ENCODE measurements at regions not wholly inside any gene's neighbourhood (a gene's known extent, or its start where the extent isn't known, plus 50 kb on each side); places are given as distances from the start of the nearest gene placed in this dataset.

GRCh38 chr1:228992044-228992443 is 256.8 kb downstream of the RHOU start:
- H3K4me1 ChIP-seq (ENCODE audit: control insufficient read depth in 2 of 2, insufficient read depth in 2 of 2, low read length in 2 of 2), result no peaks in the 10 kb centered on the region
- H3K9me3 ChIP-seq (ENCODE audit: control insufficient read depth in 2 of 2, low read length in 2 of 2), result no peaks in the 10 kb centered on the region
- no peaks in the 10 kb centered on the region for H3K36me3 ChIP-seq (ENCODE audit: control insufficient read depth in 2 of 2, insufficient read depth in 2 of 2, low read length in 2 of 2)
- H3K4me3 ChIP-seq (ENCODE audit: low read length in 2 of 2), result no peak overlapping the region
- H3K27me3 ChIP-seq (ENCODE audit: control insufficient read depth in 2 of 2, insufficient read depth in 2 of 2, low read length in 2 of 2), result no peaks in the 10 kb centered on the region
- no peak overlapping the region for H3K27ac ChIP-seq (ENCODE audit: low read depth in 2 of 2, low read length in 2 of 2)
- no peak overlapping the region for H3K9ac ChIP-seq (ENCODE audit: low read depth in 1 of 2, low read length in 2 of 2)

GRCh38 chr1:228992907-228993535 is 257.7 kb downstream of the RHOU start:
- Histone ChIP-seq H3K27ac (ENCODE audit: low read depth in 2 of 2, low read length in 2 of 2) (no peak overlapping the region), H3K36me3 (ENCODE audit: control insufficient read depth in 2 of 2, insufficient read depth in 2 of 2, low read length in 2 of 2) (no peaks in the 10 kb centered on the region), H3K9me3 (ENCODE audit: control insufficient read depth in 2 of 2, low read length in 2 of 2) (no peaks in the 10 kb centered on the region), H3K27me3 (ENCODE audit: control insufficient read depth in 2 of 2, insufficient read depth in 2 of 2, low read length in 2 of 2) (no peaks in the 10 kb centered on the region), H3K9ac (ENCODE audit: low read depth in 1 of 2, low read length in 2 of 2) (no peak overlapping the region), H3K4me3 (ENCODE audit: low read length in 2 of 2) (no peak overlapping the region), H3K4me1 (ENCODE audit: control insufficient read depth in 2 of 2, insufficient read depth in 2 of 2, low read length in 2 of 2) (no peaks in the 10 kb centered on the region)

GRCh38 chr1:228994676-228995594 is 259.7 kb downstream of the RHOU start:
- no peak overlapping the region for H3K27ac ChIP-seq (ENCODE audit: low read depth in 2 of 2, low read length in 2 of 2)
- no peaks in the 10 kb centered on the region for H3K4me1 ChIP-seq (ENCODE audit: control insufficient read depth in 2 of 2, insufficient read depth in 2 of 2, low read length in 2 of 2)

GRCh38 chr1:228996281-228996680 is 261.0 kb downstream of the RHOU start:
- H3K4me1 ChIP-seq (ENCODE audit: control insufficient read depth in 2 of 2, insufficient read depth in 2 of 2, low read length in 2 of 2), result no peaks in the 10 kb centered on the region
- H3K27ac ChIP-seq (ENCODE audit: low read depth in 2 of 2, low read length in 2 of 2), result no peak overlapping the region
- H3K9ac ChIP-seq (ENCODE audit: low read depth in 1 of 2, low read length in 2 of 2), result no peak overlapping the region
- no peaks in the 10 kb centered on the region for H3K36me3 ChIP-seq (ENCODE audit: control insufficient read depth in 2 of 2, insufficient read depth in 2 of 2, low read length in 2 of 2)
- no peaks in the 10 kb centered on the region for H3K27me3 ChIP-seq (ENCODE audit: control insufficient read depth in 2 of 2, insufficient read depth in 2 of 2, low read length in 2 of 2)
- H3K9me3 ChIP-seq (ENCODE audit: control insufficient read depth in 2 of 2, low read length in 2 of 2), result no peaks in the 10 kb centered on the region
- H3K4me3 ChIP-seq (ENCODE audit: low read length in 2 of 2), result no peak overlapping the region

More at GRCh38 chr1:228994676-228995594, 259.7 kb downstream of the RHOU start:
- Histone ChIP-seq H3K4me3 (ENCODE audit: low read length in 2 of 2) (no peak overlapping the region), H3K9ac (ENCODE audit: low read depth in 1 of 2, low read length in 2 of 2) (no peak overlapping the region), H3K9me3 (ENCODE audit: control insufficient read depth in 2 of 2, low read length in 2 of 2) (no peaks in the 10 kb centered on the region), H3K27me3 (ENCODE audit: control insufficient read depth in 2 of 2, insufficient read depth in 2 of 2, low read length in 2 of 2) (no peaks in the 10 kb centered on the region), H3K36me3 (ENCODE audit: control insufficient read depth in 2 of 2, insufficient read depth in 2 of 2, low read length in 2 of 2) (no peaks in the 10 kb centered on the region)

- Histone ChIP-seq H3K36me3 (ENCODE audit: control insufficient read depth in 2 of 2, insufficient read depth in 2 of 2, low read length in 2 of 2) (no peaks in the 10 kb centered on the region), H3K9me3 (ENCODE audit: control insufficient read depth in 2 of 2, low read length in 2 of 2) (no peaks in the 10 kb centered on the region), H3K4me1 (ENCODE audit: control insufficient read depth in 2 of 2, insufficient read depth in 2 of 2, low read length in 2 of 2) (no peaks in the 10 kb centered on the region), H3K27me3 (ENCODE audit: control insufficient read depth in 2 of 2, insufficient read depth in 2 of 2, low read length in 2 of 2) (no peaks in the 10 kb centered on the region), H3K27ac (ENCODE audit: low read depth in 2 of 2, low read length in 2 of 2) (no peak overlapping the region), H3K4me3 (ENCODE audit: low read length in 2 of 2) (no peak overlapping the region), H3K9ac (ENCODE audit: low read depth in 1 of 2, low read length in 2 of 2) (no peak overlapping the region)
Measured at GRCh38 chr1:228997721-228998144, 262.5 kb downstream of the RHOU start.

GRCh38 chr1:228998179-228998578 is 262.9 kb downstream of the RHOU start:
- Histone ChIP-seq H3K27ac (ENCODE audit: low read depth in 2 of 2, low read length in 2 of 2) (no peak overlapping the region), H3K9ac (ENCODE audit: low read depth in 1 of 2, low read length in 2 of 2) (no peak overlapping the region), H3K4me1 (ENCODE audit: control insufficient read depth in 2 of 2, insufficient read depth in 2 of 2, low read length in 2 of 2) (no peaks in the 10 kb centered on the region), H3K4me3 (ENCODE audit: low read length in 2 of 2) (no peak overlapping the region), H3K36me3 (ENCODE audit: control insufficient read depth in 2 of 2, insufficient read depth in 2 of 2, low read length in 2 of 2) (no peaks in the 10 kb centered on the region), H3K27me3 (ENCODE audit: control insufficient read depth in 2 of 2, insufficient read depth in 2 of 2, low read length in 2 of 2) (no peaks in the 10 kb centered on the region), H3K9me3 (ENCODE audit: control insufficient read depth in 2 of 2, low read length in 2 of 2) (no peaks in the 10 kb centered on the region)

GRCh38 chr1:228999446-229000170 is 264.3 kb downstream of the RHOU start:
- Histone ChIP-seq H3K27me3 (ENCODE audit: control insufficient read depth in 2 of 2, insufficient read depth in 2 of 2, low read length in 2 of 2) (no peaks in the 10 kb centered on the region), H3K27ac (ENCODE audit: low read depth in 2 of 2, low read length in 2 of 2) (no peak overlapping the region), H3K9me3 (ENCODE audit: control insufficient read depth in 2 of 2, low read length in 2 of 2) (no peaks in the 10 kb centered on the region), H3K36me3 (ENCODE audit: control insufficient read depth in 2 of 2, insufficient read depth in 2 of 2, low read length in 2 of 2) (no peaks in the 10 kb centered on the region), H3K9ac (ENCODE audit: low read depth in 1 of 2, low read length in 2 of 2) (no peak overlapping the region), H3K4me1 (ENCODE audit: control insufficient read depth in 2 of 2, insufficient read depth in 2 of 2, low read length in 2 of 2) (no peaks in the 10 kb centered on the region), H3K4me3 (ENCODE audit: low read length in 2 of 2) (no peak overlapping the region)

GRCh38 chr1:229000187-229000586 is 264.9 kb downstream of the RHOU start:
- no peaks in the 10 kb centered on the region for H3K4me1 ChIP-seq (ENCODE audit: control insufficient read depth in 2 of 2, insufficient read depth in 2 of 2, low read length in 2 of 2)
- no peaks in the 10 kb centered on the region for H3K27me3 ChIP-seq (ENCODE audit: control insufficient read depth in 2 of 2, insufficient read depth in 2 of 2, low read length in 2 of 2)
- no peaks in the 10 kb centered on the region for H3K9me3 ChIP-seq (ENCODE audit: control insufficient read depth in 2 of 2, low read length in 2 of 2)
- no peak overlapping the region for H3K27ac ChIP-seq (ENCODE audit: low read depth in 2 of 2, low read length in 2 of 2)
- no peaks in the 10 kb centered on the region for H3K36me3 ChIP-seq (ENCODE audit: control insufficient read depth in 2 of 2, insufficient read depth in 2 of 2, low read length in 2 of 2)
- no peak overlapping the region for H3K4me3 ChIP-seq (ENCODE audit: low read length in 2 of 2)
- H3K9ac ChIP-seq (ENCODE audit: low read depth in 1 of 2, low read length in 2 of 2), result no peak overlapping the region

- H3K9ac ChIP-seq (ENCODE audit: low read depth in 1 of 2, low read length in 2 of 2), result no peak overlapping the region
- H3K36me3 ChIP-seq (ENCODE audit: control insufficient read depth in 2 of 2, insufficient read depth in 2 of 2, low read length in 2 of 2), result no peaks in the 10 kb centered on the region
- H3K27ac ChIP-seq (ENCODE audit: low read depth in 2 of 2, low read length in 2 of 2), result no peak overlapping the region
- no peaks in the 10 kb centered on the region for H3K9me3 ChIP-seq (ENCODE audit: control insufficient read depth in 2 of 2, low read length in 2 of 2)
- no peak overlapping the region for H3K4me3 ChIP-seq (ENCODE audit: low read length in 2 of 2)
- H3K4me1 ChIP-seq (ENCODE audit: control insufficient read depth in 2 of 2, insufficient read depth in 2 of 2, low read length in 2 of 2), result no peaks in the 10 kb centered on the region
- no peaks in the 10 kb centered on the region for H3K27me3 ChIP-seq (ENCODE audit: control insufficient read depth in 2 of 2, insufficient read depth in 2 of 2, low read length in 2 of 2)
Measured at GRCh38 chr1:229001467-229002011, 266.3 kb downstream of the RHOU start.

GRCh38 chr1:229002037-229002436 is 266.8 kb downstream of the RHOU start:
- Histone ChIP-seq H3K9me3 (ENCODE audit: control insufficient read depth in 2 of 2, low read length in 2 of 2) (no peaks in the 10 kb centered on the region), H3K9ac (ENCODE audit: low read depth in 1 of 2, low read length in 2 of 2) (no peak overlapping the region), H3K27me3 (ENCODE audit: control insufficient read depth in 2 of 2, insufficient read depth in 2 of 2, low read length in 2 of 2) (no peaks in the 10 kb centered on the region), H3K4me3 (ENCODE audit: low read length in 2 of 2) (no peak overlapping the region), H3K4me1 (ENCODE audit: control insufficient read depth in 2 of 2, insufficient read depth in 2 of 2, low read length in 2 of 2) (no peaks in the 10 kb centered on the region), H3K27ac (ENCODE audit: low read depth in 2 of 2, low read length in 2 of 2) (no peak overlapping the region), H3K36me3 (ENCODE audit: control insufficient read depth in 2 of 2, insufficient read depth in 2 of 2, low read length in 2 of 2) (no peaks in the 10 kb centered on the region)
